GM23338 (cell line): ENCODE measurements at regions not wholly inside any gene's neighbourhood (a gene's known extent, or its start where the extent isn't known, plus 50 kb on each side); places are given as distances from the start of the nearest gene placed in this dataset.

Experiments
- ATAC-seq: fragments of 200-7000 bp; cut with Tn5 transposase; 3 replicates; pipeline ENCODE4 v1.9.1; 2020
- DNase-seq: peaks from one replicate; pipeline ENCODE4 v3.0.0-alpha.2; 2015; ENCODE audit warnings: low spot score
- H2AFZ ChIP-seq: fragments of 200-600 bp; sonication (generic); 2 replicates; pipeline ENCODE4 v1.8.0; 2016; ENCODE audit warnings: antibody characterized with exemption, mild to moderate bottlenecking, moderate library complexity
- H3F3A ChIP-seq: fragments of 200-600 bp; sonication (generic); replicated peaks from 2 replicates; pipeline ENCODE4 v1.8.0; 2017; ENCODE audit warnings: antibody characterized with exemption, mixed run types, low read depth
- H3K27ac ChIP-seq: fragments of 200-600 bp; sonication (generic); 2 replicates; pipeline ENCODE4 v1.6.1; 2016; ENCODE audit warnings: low read depth
- H3K27me3 ChIP-seq: fragments of 200-600 bp; sonication (generic); 2 replicates; pipeline ENCODE4 v1.8.0; 2016; ENCODE audit warnings: mild to moderate bottlenecking, mixed run types, moderate library complexity; ENCODE audit not compliant: insufficient read depth
- H3K36me3 ChIP-seq: fragments of 200-600 bp; sonication (generic); 2 replicates; pipeline ENCODE4 v1.8.0; 2016; ENCODE audit warnings: mild to moderate bottlenecking; ENCODE audit not compliant: insufficient read depth
- H3K4me1 ChIP-seq: fragments of 200-600 bp; sonication (generic); 2 replicates; pipeline ENCODE4 v1.8.0; 2016; ENCODE audit warnings: mild to moderate bottlenecking, moderate library complexity; ENCODE audit not compliant: insufficient read depth
- H3K4me2 ChIP-seq: fragments of 200-600 bp; sonication (generic); 2 replicates; pipeline ENCODE4 v1.7.1; 2017; ENCODE audit warnings: mixed run types
- H3K4me3 ChIP-seq: fragments of 200-600 bp; sonication (generic); 2 replicates; pipeline ENCODE4 v1.6.1; 2016; ENCODE audit warnings: mixed run types
- H3K79me2 ChIP-seq: fragments of 200-600 bp; sonication (generic); replicated peaks from 2 replicates; pipeline ENCODE4 v1.8.0; 2017; ENCODE audit warnings: mild to moderate bottlenecking; ENCODE audit not compliant: insufficient read depth
- H3K9me2 ChIP-seq: fragments of 200-600 bp; sonication (generic); 2 replicates; pipeline ENCODE4 v1.8.0; 2017; ENCODE audit not compliant: insufficient read depth
- H4K20me1 ChIP-seq: fragments of 200-600 bp; sonication (generic); replicated peaks from 2 replicates; pipeline ENCODE4 v1.8.0; 2017; ENCODE audit warnings: mild to moderate bottlenecking; ENCODE audit not compliant: insufficient read depth
- H3K27ac Mint-ChIP-seq: 2 replicates; pipeline ENCODE4 v1.8.0; 2020; ENCODE audit warnings: inconsistent platforms, mild to moderate bottlenecking, moderate library complexity, mixed read lengths
- H3K27me3 Mint-ChIP-seq: 3 replicates; pipeline ENCODE4 v1.8.0; 2022; ENCODE audit warnings: low read depth, mild to moderate bottlenecking, moderate library complexity, mixed read lengths, inconsistent platforms; ENCODE audit not compliant: insufficient read depth, poor library complexity
- H3K36me3 Mint-ChIP-seq: 3 replicates; pipeline ENCODE4 v1.8.0; 2021; ENCODE audit warnings: low read depth, mild to moderate bottlenecking, inconsistent platforms, moderate library complexity, mixed read lengths
- H3K4me1 Mint-ChIP-seq: 3 replicates; pipeline ENCODE4 v1.8.0; 2020; ENCODE audit warnings: mild to moderate bottlenecking, inconsistent platforms, mixed read lengths
- H3K4me3 Mint-ChIP-seq: 3 replicates; pipeline ENCODE4 v1.8.0; 2021; ENCODE audit warnings: moderate library complexity, mild to moderate bottlenecking, inconsistent platforms, mixed read lengths
- H3K9me3 Mint-ChIP-seq: 3 replicates; pipeline ENCODE4 v1.8.0; 2020; ENCODE audit warnings: moderate library complexity, mild to moderate bottlenecking, inconsistent platforms, mixed read lengths
- CREB1 ChIP-seq: fragments of 250-450 bp; sonication (Bioruptor Pico); IDR thresholded peaks from 2 replicates; pipeline ENCODE4 v1.5.0; 2020; ENCODE audit warnings: low read depth, mild to moderate bottlenecking, moderate library complexity
- CTCF ChIP-seq, 2 experiments: fragments of 200-600 bp in 1 of 2; sonication (generic) in 1 of 2; conservative IDR thresholded peaks; 2 replicates each; pipeline versions ENCODE4 v1.5.1 to v1.6.1; 2016 to 2017; ENCODE audit warnings: antibody characterized with exemption in 2 of 2, low read depth in 2 of 2, mild to moderate bottlenecking in 2 of 2, moderate library complexity in 1 of 2
- ETS1 ChIP-seq: IDR thresholded peaks from 2 replicates; pipeline ENCODE4 v1.6.1; 2016; ENCODE audit warnings: antibody characterized with exemption
- EZH2phosphoT487 ChIP-seq: fragments of 200-600 bp; sonication (generic); IDR thresholded peaks from one replicate; pipeline ENCODE4 v1.8.1; 2018; ENCODE audit warnings: antibody characterized with exemption; ENCODE audit not compliant: unreplicated experiment
- JUNB ChIP-seq: IDR thresholded peaks from one replicate; pipeline ENCODE4 v1.6.1; 2016; ENCODE audit warnings: antibody characterized with exemption; ENCODE audit not compliant: unreplicated experiment
- NANOG ChIP-seq: IDR thresholded peaks from 2 replicates; pipeline ENCODE4 v1.6.1; 2016; ENCODE audit warnings: antibody characterized with exemption, borderline replicate concordance
- STAT1 ChIP-seq: IDR thresholded peaks from one replicate; pipeline ENCODE4 v1.6.1; 2016; ENCODE audit warnings: antibody characterized with exemption; ENCODE audit not compliant: unreplicated experiment
- ZNF462 ChIP-seq: fragments of 250-450 bp; sonication (Bioruptor Pico); IDR thresholded peaks from 2 replicates; pipeline ENCODE4 v1.5.0; 2020; ENCODE audit warnings: mild to moderate bottlenecking, moderate library complexity

GRCh38 chr22:27483095-27483785 is 318.3 kb downstream of the MN1 start:
- Histone ChIP-seq H3K4me2 (no peak overlapping the region), H3K4me1 (peaks cover 14% of the 10 kb centered on the region), H3F3A (no peaks in the 10 kb centered on the region), H2AFZ (0 out of 2 replicates have a peak overlapping the region, but pooled peaks have one; percentile 7), H3K79me2 (no peaks in the 10 kb centered on the region), H3K9me2 (no peaks in the 10 kb centered on the region), H3K4me3 (no peak overlapping the region), H4K20me1 (no peaks in the 10 kb centered on the region), H3K27ac (no peak overlapping the region), H3K36me3 (no peaks in the 10 kb centered on the region), H3K27me3 (no peaks in the 10 kb centered on the region)
- H3K36me3 Mint-ChIP-seq: no peaks in the 10 kb centered on the region
- DNase-seq: no peak
- ATAC-seq: no peak
- TF ChIP-seq STAT1 (no peak), JUNB (no peak), ETS1 (no peak), EZH2phosphoT487 (no peak), ZNF462 (CRISPR knock-in tag) (no peak), NANOG (no peak), CTCF (conservative IDR thresholded peaks at IDR 0.05; ENCODE audit: low read depth in 2 of 2) (no peak), CREB1 (CRISPR knock-in tag) (no peak)
- peaks cover 7% of the 10 kb centered on the region for H3K27me3 Mint-ChIP-seq
- H3K4me3 Mint-ChIP-seq: no peak overlapping the region
- H3K9me3 Mint-ChIP-seq: peaks cover 5% of the 10 kb centered on the region; the same call in 1 of the 3 replicates
- H3K4me1 Mint-ChIP-seq: peaks cover 34% of the 10 kb centered on the region
- no peak overlapping the region for H3K27ac Mint-ChIP-seq
